ENCODE measurements at regions not wholly inside any gene's neighbourhood (a gene's known extent, or its start where the extent isn't known, plus 50 kb on each side); places are given as distances from the start of the nearest gene placed in this dataset.

- H3K4me1 ChIP-seq (ENCODE audit: insufficient read depth, low read length) = peaks cover 3% of the 10 kb centered on the region
- no peaks in the 10 kb centered on the region for H4K20me1 ChIP-seq (ENCODE audit: insufficient read depth, low read length)
- H3K36me3 ChIP-seq (ENCODE audit: insufficient read depth, low read length) = no peaks in the 10 kb centered on the region
- H3K4me3 ChIP-seq (ENCODE audit: insufficient read depth, low read length) = no peak overlapping the region
- no peak for TF ChIP-seq CTCF (IDR thresholded peaks at IDR 0.05; ENCODE audit: extremely low read depth, low read depth, low read length)
- no peak overlapping the region for H2AFZ ChIP-seq (ENCODE audit: low read length)
- H3K27me3 ChIP-seq (ENCODE audit: insufficient read depth, low read length) = no peaks in the 10 kb centered on the region
- no peak overlapping the region for H3K27ac ChIP-seq (ENCODE audit: low read depth, low read length)
- no peaks in the 10 kb centered on the region for H3K9me3 ChIP-seq (ENCODE audit: low read depth, low read length)
- DNase-seq (ENCODE audit: insufficient read length, low spot score, missing footprints) = no peak
- H3K79me2 ChIP-seq (ENCODE audit: insufficient read depth, low read length) = no peaks in the 10 kb centered on the region
- H3K4me2 ChIP-seq (ENCODE audit: insufficient read depth, low read length) = no peak overlapping the region
Measured at GRCh38 chr9:91143642-91144041, 218.1 kb downstream of the AUH start.

- no peak overlapping the region for H3K27ac ChIP-seq (ENCODE audit: low read depth, low read length)
- H3K4me2 ChIP-seq (ENCODE audit: insufficient read depth, low read length) = no peak overlapping the region
Measured at GRCh38 chr9:91144769-91145168, 216.9 kb downstream of the AUH start.

GRCh38 chr9:91145496-91145895, 216.2 kb downstream of the AUH start:
- H3K9me3 ChIP-seq (ENCODE audit: low read depth, low read length) = no peaks in the 10 kb centered on the region
- H3K27me3 ChIP-seq (ENCODE audit: insufficient read depth, low read length) = no peaks in the 10 kb centered on the region
- H3K4me2 ChIP-seq (ENCODE audit: insufficient read depth, low read length) = no peak overlapping the region
- DNase-seq (ENCODE audit: insufficient read length, low spot score, missing footprints) = no peak
- H3K4me1 ChIP-seq (ENCODE audit: insufficient read depth, low read length) = peaks cover under 1% of the 10 kb centered on the region
- H3K4me3 ChIP-seq (ENCODE audit: insufficient read depth, low read length) = no peak overlapping the region
- no peak overlapping the region for H2AFZ ChIP-seq (ENCODE audit: low read length)
- no peaks in the 10 kb centered on the region for H4K20me1 ChIP-seq (ENCODE audit: insufficient read depth, low read length)
- no peaks in the 10 kb centered on the region for H3K36me3 ChIP-seq (ENCODE audit: insufficient read depth, low read length)
- no peaks in the 10 kb centered on the region for H3K79me2 ChIP-seq (ENCODE audit: insufficient read depth, low read length)
- H3K27ac ChIP-seq (ENCODE audit: low read depth, low read length) = no peak overlapping the region
- no peak for TF ChIP-seq CTCF (IDR thresholded peaks at IDR 0.05; ENCODE audit: extremely low read depth, low read depth, low read length)

More at GRCh38 chr9:91144769-91145168, 216.9 kb downstream of the AUH start:
- H3K79me2 ChIP-seq (ENCODE audit: insufficient read depth, low read length) = no peaks in the 10 kb centered on the region
- no peaks in the 10 kb centered on the region for H4K20me1 ChIP-seq (ENCODE audit: insufficient read depth, low read length)
- H3K27me3 ChIP-seq (ENCODE audit: insufficient read depth, low read length) = no peaks in the 10 kb centered on the region
- no peak overlapping the region for H3K4me3 ChIP-seq (ENCODE audit: insufficient read depth, low read length)
- no peaks in the 10 kb centered on the region for H3K36me3 ChIP-seq (ENCODE audit: insufficient read depth, low read length)
- TF ChIP-seq CTCF (IDR thresholded peaks at IDR 0.05; ENCODE audit: extremely low read depth, low read depth, low read length) = no peak
- no peak overlapping the region for H2AFZ ChIP-seq (ENCODE audit: low read length)
- DNase-seq (ENCODE audit: insufficient read length, low spot score, missing footprints) = no peak
- no peaks in the 10 kb centered on the region for H3K4me1 ChIP-seq (ENCODE audit: insufficient read depth, low read length)
- no peaks in the 10 kb centered on the region for H3K9me3 ChIP-seq (ENCODE audit: low read depth, low read length)

GRCh38 chr9:91146391-91147019, 215.2 kb downstream of the AUH start:
- H3K79me2 ChIP-seq (ENCODE audit: insufficient read depth, low read length) = no peaks in the 10 kb centered on the region
- H3K27ac ChIP-seq (ENCODE audit: low read depth, low read length) = no peak overlapping the region
- DNase-seq (ENCODE audit: insufficient read length, low spot score, missing footprints) = no peak
- no peak for TF ChIP-seq CTCF (IDR thresholded peaks at IDR 0.05; ENCODE audit: extremely low read depth, low read depth, low read length)
- no peaks in the 10 kb centered on the region for H3K36me3 ChIP-seq (ENCODE audit: insufficient read depth, low read length)
- peaks cover 8% of the 10 kb centered on the region for H3K4me1 ChIP-seq (ENCODE audit: insufficient read depth, low read length)
- H3K4me2 ChIP-seq (ENCODE audit: insufficient read depth, low read length) = no peak overlapping the region
- H3K9me3 ChIP-seq (ENCODE audit: low read depth, low read length) = no peaks in the 10 kb centered on the region
- no peaks in the 10 kb centered on the region for H3K27me3 ChIP-seq (ENCODE audit: insufficient read depth, low read length)
- no peak overlapping the region for H2AFZ ChIP-seq (ENCODE audit: low read length)
- H3K4me3 ChIP-seq (ENCODE audit: insufficient read depth, low read length) = no peak overlapping the region
- no peaks in the 10 kb centered on the region for H4K20me1 ChIP-seq (ENCODE audit: insufficient read depth, low read length)

Measured in osteoblast (primary cell).